ENCODE measurements at regions not wholly inside any gene's neighbourhood (a gene's known extent, or its start where the extent isn't known, plus 50 kb on each side); places are given as distances from the start of the nearest gene placed in this dataset.

DNA sequence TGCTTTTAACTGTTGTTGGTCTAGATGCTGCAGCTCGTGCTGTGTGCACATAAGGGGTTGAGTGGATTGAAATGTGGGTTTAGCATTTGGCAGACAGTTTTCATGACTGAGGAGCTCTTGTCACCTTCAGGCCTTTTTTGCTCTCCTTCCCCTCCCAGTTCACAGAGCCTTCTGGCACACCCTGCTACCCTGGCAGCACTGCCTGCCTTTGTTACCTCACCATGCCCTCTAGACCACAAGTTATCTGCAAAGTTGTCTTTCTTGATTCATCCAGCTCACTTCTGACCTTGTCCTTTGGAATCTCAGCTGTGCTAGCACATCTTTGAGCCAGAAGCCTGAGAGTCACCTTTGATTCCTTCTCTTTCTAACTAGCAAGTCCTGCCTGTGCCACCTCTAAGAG lies 348.9 kb upstream of the ZFP64 start:
- Histone ChIP-seq H3K4me1 (no peaks in the 10 kb centered on the region), H3K36me3 (no peaks in the 10 kb centered on the region), H3K27me3 (no peaks in the 10 kb centered on the region), H3K9me3 (peaks cover 0 to 3% (median 0%) of the 10 kb centered on the region in 4 donors), H3K4me3 (no peak overlapping the region), H3K27ac (peak overlapping the region in 2 of 4 donors; percentile 70 to 86)
- DNase-seq = peak in 2 of 3 donors; percentile 54 to 75
- TF ChIP-seq POLR2A (IDR thresholded peaks at IDR 0.05) = no peak
- TF ChIP-seq, protein P1, sequence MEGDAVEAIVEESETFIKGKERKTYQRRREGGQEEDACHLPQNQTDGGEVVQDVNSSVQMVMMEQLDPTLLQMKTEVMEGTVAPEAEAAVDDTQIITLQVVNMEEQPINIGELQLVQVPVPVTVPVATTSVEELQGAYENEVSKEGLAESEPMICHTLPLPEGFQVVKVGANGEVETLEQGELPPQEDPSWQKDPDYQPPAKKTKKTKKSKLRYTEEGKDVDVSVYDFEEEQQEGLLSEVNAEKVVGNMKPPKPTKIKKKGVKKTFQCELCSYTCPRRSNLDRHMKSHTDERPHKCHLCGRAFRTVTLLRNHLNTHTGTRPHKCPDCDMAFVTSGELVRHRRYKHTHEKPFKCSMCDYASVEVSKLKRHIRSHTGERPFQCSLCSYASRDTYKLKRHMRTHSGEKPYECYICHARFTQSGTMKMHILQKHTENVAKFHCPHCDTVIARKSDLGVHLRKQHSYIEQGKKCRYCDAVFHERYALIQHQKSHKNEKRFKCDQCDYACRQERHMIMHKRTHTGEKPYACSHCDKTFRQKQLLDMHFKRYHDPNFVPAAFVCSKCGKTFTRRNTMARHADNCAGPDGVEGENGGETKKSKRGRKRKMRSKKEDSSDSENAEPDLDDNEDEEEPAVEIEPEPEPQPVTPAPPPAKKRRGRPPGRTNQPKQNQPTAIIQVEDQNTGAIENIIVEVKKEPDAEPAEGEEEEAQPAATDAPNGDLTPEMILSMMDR (IDR thresholded peaks at IDR 0.05) = no peak

DNA sequence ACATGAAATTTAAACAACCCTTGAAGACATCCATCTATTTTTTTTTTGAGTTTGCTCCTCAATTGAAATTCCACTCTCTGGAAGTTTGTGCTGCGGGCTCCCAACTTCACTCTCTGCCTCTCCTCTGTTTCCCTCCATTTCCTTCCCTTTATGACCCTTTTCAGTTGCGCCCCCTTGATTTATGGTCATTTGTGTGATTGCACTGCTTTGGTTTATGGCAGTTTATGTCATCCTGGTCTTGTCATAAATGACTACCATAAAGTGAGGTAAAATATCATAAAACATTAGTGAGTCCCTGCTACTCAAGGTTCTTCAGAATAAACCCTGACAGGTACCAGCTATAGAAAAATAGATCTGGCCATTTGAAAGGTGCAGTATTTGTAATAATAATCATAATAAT lies 348.3 kb upstream of the ZFP64 start:
- H3K36me3 ChIP-seq = no peaks in the 10 kb centered on the region
- H3K27me3 ChIP-seq = no peaks in the 10 kb centered on the region
- peak in 1 of 3 donors; percentile 49 for DNase-seq
- H3K9me3 ChIP-seq = peaks cover 0 to 3% (median 0%) of the 10 kb centered on the region in 4 donors
- no peaks in the 10 kb centered on the region for H3K4me1 ChIP-seq
- TF ChIP-seq POLR2A (IDR thresholded peaks at IDR 0.05) = no peak
- TF ChIP-seq, protein P1 (IDR thresholded peaks at IDR 0.05) = peak in 3 of 6 experiments; percentile 52 to 66 (median 53)
- no peak overlapping the region for H3K4me3 ChIP-seq
- H3K27ac ChIP-seq = peak overlapping the region in 2 of 4 donors; percentile 70 to 86

DNA sequence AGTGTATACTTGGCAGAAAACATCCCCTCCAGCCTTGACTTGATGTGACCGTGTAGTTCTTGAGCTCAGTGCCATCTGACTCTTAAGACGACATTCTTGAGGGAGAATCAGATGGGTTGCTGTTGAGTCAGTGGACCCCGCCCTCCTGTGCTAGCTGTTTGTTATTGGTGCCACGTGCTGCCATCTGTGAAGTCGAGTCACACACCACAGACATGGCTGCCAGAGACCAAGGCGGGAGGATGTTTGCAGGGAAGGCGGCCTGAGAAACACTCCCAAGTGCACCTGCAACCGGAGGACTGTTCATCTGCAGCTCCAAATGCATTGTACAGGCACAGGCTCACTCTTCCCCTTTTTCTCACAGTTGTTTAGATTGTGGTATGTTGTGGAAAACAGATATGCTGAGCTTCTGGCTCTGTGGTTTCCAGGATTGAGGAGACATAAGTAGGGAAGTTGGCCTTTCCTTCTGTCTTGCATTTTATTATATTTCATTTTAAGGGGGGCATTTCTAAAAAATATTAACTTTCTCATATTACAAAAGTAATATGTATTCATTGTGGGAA lies 345.3 kb upstream of the ZFP64 start:
- Histone ChIP-seq H3K4me3 (no peak overlapping the region), H3K27ac (no peak overlapping the region), H3K4me1 (no peaks in the 10 kb centered on the region), H3K27me3 (no peaks in the 10 kb centered on the region), H3K36me3 (no peaks in the 10 kb centered on the region), H3K9me3 (no peaks in the 10 kb centered on the region)
- no peak for TF ChIP-seq POLR2A (IDR thresholded peaks at IDR 0.05)
- TF ChIP-seq, protein P1 (IDR thresholded peaks at IDR 0.05) = no peak
- DNase-seq = no peak

DNA sequence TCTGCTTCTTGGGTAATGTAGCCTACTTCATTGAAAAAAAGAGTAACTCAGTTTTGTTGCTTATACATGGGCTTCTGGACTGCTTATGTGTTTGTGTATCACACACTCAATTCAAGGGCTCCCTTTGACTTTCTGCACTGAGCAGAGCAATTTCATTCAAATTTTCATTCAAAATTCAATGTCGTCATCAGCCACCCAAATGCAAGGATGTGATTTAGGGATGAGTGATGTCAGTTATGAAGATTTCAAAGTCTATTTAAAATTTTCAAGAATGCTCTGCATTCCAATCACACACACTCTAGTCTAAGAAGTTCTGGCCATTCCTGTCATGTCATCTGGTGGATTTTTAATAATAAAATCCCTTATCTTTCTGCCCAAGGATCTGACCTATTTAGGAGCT lies 344.5 kb upstream of the ZFP64 start:
- Histone ChIP-seq H3K9me3 (no peaks in the 10 kb centered on the region), H3K27me3 (no peaks in the 10 kb centered on the region), H3K36me3 (no peaks in the 10 kb centered on the region), H3K27ac (no peak overlapping the region), H3K4me3 (no peak overlapping the region), H3K4me1 (no peaks in the 10 kb centered on the region)
- DNase-seq = no peak
- TF ChIP-seq, protein P1 (IDR thresholded peaks at IDR 0.05) = no peak
- no peak for TF ChIP-seq POLR2A (IDR thresholded peaks at IDR 0.05)

DNA sequence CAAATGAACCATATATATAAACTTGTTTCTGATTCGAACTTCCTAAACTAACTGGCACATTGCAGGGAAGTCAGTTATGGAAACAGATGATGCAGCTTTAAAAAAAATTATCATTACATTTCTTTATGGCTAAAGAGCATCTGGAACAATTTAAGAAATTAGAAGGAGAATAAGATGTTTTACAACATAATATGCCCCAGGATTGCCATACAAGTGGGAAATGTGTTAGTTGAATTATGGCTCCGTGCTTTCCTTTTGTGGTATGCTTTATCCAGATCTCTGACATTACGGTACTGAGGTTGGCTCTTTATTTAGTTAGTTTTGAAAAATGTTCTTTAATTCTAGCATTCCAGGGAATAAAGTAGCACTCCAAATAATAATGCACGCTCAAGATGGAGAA lies 343.0 kb upstream of the ZFP64 start:
- no peak for DNase-seq
- Histone ChIP-seq H3K4me1 (no peaks in the 10 kb centered on the region), H3K27me3 (no peaks in the 10 kb centered on the region), H3K9me3 (no peaks in the 10 kb centered on the region), H3K36me3 (no peaks in the 10 kb centered on the region), H3K27ac (no peak overlapping the region), H3K4me3 (no peak overlapping the region)
- TF ChIP-seq, protein P1 (IDR thresholded peaks at IDR 0.05) = no peak
- TF ChIP-seq POLR2A (IDR thresholded peaks at IDR 0.05) = no peak

DNA sequence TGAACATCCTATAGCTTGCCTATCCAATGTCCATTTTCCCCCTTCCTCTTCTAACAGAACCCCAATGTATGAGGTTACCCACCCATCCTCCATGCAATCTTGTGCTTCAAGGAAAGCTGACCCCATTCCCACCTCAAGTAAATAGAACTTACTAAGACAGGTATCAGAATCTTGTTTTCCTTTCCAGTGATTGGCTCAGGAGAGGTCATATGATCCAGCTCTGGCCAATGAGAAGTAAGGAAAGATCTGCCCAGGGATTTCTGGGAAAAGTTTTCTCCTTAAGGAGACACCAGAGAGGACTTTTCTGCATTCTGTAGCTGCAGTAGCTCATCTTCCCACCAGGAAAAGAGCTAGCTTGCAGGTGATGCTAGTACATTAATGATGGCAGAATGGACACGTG lies 341.8 kb upstream of the ZFP64 start:
- Histone ChIP-seq H3K36me3 (no peaks in the 10 kb centered on the region), H3K4me3 (no peak overlapping the region), H3K9me3 (no peaks in the 10 kb centered on the region), H3K27me3 (no peaks in the 10 kb centered on the region), H3K27ac (no peak overlapping the region), H3K4me1 (no peaks in the 10 kb centered on the region)
- no peak for DNase-seq
- no peak for TF ChIP-seq POLR2A (IDR thresholded peaks at IDR 0.05)
- TF ChIP-seq, protein P1 (IDR thresholded peaks at IDR 0.05) = no peak

All from Peyer's patch (tissue), 4 donors.